ENCODE measurements at regions not wholly inside any gene's neighbourhood (a gene's known extent, or its start where the extent isn't known, plus 50 kb on each side); places are given as distances from the start of the nearest gene placed in this dataset.
"Not testable (repeated sequence)": the region's sequence is repeated elsewhere in the genome, so short reads cannot be mapped to it uniquely, and the experiment has no call there.

DNA sequence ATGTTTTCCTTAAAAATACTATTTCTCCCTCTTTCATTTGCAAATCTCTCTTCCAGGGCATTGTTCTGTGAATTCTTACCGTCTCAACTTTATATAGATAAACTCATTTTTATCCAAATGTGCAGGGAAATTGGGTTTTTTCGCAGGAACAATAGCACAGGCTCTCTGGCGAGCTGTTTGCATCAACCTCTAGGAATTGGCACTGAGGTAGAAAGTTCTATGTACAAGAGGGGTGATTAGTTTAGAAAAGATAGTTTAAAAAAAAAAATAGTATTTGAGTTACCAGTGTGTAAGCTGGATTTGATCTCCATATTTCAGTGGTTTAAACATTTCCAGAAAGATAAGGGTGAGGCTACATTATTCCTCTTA is 129.7 kb upstream of the BTN3A2 start:
- DNase-seq, result no peak

DNA sequence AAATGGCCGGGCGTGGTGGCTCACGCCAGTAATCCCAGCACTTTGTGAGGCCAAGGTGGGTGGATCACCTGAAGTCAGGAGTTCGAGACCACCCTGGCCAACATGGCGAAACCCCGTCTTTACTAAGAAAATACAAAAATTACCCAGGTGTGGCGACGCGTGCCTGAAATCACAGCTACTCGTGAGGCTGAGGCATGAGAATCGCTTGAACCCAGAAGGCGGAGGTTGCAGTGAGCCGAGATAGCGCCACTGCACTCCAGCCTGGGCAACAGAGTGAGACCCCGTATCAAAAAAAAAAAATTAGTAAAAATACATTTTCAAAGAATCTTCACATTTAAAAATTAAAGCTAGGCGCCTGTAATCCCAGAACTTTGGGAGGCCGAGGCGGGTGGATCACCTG is 125.6 kb upstream of the BTN3A2 start:
- not testable (repeated sequence) for DNase-seq

DNA sequence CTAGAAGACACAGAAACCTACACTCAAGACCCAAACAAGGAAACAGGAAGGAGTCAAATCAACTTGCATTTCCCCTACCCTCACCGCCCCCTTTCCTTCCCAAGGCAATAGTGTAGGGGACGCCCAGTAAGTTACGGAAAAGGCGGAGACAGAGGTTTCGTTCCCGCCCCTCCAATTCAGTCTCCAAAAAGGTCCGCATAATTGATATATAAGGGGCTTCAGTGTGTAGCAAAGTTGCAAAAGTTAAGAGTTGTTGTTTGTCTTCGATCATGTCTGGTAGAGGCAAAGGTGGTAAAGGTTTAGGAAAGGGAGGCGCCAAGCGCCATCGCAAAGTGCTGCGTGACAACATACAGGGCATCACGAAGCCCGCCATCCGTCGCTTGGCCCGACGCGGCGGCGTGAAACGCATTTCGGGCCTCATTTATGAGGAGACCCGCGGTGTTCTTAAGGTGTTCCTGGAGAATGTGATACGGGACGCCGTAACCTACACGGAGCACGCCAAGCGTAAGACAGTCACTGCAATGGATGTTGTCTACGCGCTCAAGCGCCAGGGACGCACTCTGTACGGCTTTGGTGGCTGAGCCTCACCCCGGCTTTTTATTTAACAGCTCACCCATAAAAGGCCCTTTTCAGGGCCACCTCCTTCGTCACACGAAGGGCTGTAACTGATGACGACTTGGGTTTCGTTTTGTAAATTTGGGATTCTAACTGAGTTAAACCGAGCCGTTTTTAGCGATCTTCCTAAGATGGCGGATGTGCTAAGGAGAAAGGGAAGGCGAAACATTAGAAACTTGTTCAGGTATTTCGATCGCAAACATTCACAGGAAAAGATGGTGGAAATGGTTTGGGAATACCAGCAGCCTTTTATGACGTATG is 124.6 kb upstream of the BTN3A2 start:
- peak; percentile 88 for DNase-seq

DNA sequence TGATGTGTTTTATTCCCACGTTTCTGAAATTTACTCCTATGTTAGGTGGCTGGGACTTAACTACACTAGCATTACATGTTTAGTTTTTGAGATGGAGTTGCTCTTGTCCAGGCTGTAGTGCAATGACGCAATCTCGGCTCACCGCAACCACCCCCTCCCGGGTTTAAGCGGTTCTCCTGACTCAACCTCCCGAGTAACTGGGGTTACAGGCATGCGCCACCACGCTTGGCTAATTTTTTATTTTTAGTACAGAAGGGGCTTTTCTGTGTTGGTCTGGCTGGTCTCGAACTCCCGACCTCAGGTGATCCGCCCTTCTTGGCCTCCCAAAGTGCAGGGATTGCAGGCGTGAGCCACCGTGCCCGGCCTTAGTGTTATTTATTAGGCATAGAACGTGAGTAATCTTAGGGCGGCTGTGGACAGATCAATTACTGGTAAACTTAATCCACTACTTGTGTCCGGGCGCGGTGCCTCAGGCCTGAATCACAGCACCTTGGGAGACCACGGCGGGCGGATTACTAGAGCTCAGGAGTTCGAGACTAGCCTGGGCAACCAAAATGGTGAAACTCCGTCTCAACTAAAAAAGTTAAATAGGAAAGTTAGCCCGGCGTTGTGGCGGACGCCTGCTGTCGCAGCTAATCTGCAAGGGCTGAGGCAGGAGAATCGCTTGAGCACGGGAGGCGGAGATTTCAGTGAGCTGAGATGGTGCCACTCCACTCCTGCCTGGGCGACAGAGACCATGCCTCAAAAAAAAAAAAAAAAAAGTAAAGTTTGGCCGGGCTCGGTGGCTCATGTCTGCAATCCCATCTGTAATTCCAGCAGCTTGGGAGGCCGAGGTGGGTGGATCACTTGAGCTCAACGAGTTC is 123.7 kb upstream of the BTN3A2 start:
- peak; percentile 74 for DNase-seq

DNA sequence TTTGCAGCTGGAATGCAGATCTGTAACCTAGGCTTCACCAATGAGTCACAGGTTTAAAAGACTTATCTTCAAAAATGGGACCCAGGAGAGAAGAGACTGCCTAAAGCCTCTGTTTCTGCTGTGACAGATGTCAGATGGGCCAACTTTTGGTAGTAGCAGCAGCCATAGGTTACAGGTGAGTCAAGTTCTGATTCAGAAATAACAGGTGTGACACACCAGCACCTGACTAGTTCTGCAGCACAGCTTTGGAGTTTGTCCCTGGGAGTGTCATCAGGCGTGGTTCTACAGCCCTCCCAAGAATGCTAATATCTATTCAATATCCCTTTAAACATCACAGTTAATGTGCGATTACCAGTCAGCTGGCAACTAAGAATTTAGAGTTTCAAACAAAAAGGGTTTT is 121.9 kb upstream of the BTN3A2 start:
- DNase-seq, result no peak

DNA sequence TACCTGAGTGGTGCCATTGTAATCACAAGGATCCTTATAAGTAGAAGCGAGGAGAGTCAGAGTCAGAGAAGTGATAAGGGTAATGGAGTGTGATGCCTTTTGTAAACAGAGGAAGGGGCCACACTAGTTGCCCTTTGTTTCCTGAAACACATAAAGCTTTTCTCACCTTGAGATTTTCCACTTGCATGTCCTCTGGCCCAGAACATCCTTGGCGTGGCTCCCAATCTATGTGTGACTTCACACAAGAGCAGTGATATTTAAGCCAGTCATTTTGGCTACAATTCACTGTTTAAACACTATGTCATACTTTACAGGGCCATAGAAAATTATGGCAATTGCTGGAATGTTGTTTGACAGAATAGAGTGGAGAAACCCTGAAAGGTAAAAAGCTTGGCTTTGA is 121.2 kb upstream of the BTN3A2 start:
- no peak for DNase-seq

DNA sequence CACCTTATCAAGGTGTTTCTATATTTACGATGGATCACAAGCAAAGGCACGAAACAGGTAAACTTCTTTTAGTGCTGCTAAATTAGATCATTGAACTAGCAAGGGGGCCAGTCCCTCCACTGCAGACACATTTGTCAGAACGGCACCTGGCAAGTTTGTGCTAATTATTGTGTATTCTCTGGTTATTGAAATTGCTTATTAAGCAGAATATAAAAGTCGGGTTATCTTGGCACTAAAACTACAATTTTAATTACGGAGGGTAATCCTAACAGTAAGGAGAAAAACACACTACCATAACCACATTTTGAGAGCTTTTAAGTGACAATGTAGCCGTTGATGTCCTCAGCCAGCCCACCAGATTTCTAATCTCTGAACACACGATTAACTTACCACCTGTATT is 118.9 kb upstream of the BTN3A2 start:
- no peak for DNase-seq

DNA sequence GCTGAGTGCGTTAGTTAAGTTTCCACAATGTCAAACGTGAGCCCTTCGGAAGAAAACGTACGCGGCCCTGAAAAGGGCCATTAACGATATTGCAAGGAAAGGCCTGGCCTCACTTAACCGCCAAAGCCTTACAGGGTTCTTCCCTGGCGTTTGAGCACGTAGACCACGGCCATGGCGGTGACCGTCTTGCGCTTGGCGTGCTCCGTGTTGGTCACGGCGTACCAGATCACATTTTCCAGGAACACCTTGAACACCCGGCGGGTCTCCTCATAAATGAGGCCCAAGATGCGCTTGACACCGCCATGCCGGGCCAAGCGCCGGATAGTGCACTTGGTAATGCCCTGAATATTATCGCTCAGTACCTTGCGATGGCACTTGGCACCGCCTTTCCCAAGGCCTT is 118.4 kb upstream of the BTN3A2 start:
- DNase-seq, result no peak

DNA sequence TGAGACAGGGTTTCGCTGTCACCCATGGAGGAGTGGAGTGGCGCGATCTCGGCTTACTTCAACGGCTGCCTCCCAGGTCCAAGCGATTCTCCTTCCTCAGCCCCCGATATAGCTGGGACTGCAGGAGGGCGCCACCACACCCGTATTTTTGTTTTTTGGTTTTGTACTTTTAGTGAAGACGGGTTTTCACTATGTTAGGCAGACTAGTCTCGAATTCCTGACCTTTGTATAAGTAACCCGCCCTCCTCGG is 115.4 kb upstream of the BTN3A2 start:
- DNase-seq, result no peak

DNA sequence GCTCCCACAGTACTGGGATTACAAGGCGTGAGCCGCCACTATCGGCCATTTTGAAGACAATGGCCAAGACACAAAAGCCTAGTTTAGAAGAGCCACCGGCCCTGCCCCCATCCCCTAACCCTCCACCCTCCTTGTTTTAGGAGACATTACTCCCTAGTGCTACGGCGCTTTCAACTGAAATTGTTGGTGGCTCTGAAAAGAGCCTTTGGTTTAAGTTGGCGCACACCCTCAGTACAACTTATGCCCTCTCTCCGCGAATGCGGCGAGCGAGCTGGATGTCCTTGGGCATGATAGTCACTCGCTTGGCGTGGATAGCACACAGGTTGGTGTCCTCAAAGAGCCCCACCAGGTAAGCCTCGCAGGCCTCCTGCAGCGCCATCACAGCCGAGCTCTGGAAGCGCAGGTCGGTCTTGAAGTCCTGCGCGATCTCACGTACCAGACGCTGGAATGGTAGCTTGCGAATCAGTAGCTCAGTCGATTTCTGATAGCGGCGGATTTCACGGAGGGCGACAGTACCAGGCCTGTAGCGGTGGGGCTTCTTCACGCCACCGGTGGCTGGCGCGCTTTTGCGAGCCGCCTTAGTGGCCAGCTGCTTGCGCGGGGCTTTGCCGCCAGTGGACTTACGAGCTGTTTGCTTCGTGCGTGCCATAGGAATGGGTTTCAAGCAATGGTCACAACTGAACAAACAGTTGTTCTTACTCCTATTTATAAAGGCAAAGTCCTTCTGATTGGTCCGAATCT is 114.9 kb upstream of the BTN3A2 start:
- DNase-seq, result peak; percentile 84

DNA sequence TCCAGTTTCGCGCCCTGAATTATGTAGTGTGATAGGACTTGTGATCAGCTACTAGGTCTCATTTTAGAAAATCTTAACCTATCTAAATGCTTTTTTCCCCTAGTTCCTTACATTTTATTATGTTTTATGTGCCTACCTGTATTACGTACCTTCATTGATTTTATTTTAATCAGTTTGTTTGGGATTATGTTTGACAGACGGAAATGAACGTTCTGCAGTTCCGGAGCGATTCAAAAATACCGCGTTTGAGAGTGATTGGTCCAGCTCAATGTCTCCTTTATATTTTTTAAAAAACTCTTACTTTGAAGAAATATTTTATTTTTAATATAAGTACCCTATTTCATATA is 114.3 kb upstream of the BTN3A2 start:
- no peak for DNase-seq

DNA sequence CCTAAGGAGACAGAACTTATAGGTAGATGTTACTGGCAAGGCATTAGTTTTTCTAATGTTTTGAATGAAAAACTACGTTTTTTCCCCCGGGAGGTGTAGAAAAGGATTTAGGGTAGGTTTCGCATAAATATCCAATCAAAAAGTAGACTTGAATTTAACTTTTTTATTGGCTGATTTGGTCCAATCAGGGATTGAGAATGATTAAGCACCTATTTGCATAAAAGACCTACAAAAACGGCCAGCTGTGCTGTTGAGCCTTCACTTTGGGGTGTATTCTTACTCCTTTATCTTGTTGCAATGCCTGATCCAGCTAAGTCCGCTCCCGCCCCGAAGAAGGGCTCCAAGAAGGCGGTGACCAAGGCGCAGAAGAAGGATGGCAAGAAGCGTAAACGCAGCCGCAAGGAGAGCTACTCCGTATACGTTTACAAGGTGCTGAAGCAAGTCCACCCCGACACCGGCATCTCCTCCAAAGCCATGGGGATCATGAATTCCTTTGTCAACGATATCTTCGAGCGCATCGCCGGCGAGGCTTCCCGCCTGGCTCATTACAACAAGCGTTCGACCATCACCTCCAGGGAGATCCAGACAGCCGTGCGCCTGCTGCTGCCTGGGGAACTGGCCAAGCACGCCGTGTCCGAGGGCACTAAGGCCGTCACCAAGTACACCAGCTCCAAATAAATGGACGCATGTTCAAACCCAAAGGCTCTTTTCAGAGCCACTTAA is 113.5 kb upstream of the BTN3A2 start:
- DNase-seq, result peak; percentile 86

DNA sequence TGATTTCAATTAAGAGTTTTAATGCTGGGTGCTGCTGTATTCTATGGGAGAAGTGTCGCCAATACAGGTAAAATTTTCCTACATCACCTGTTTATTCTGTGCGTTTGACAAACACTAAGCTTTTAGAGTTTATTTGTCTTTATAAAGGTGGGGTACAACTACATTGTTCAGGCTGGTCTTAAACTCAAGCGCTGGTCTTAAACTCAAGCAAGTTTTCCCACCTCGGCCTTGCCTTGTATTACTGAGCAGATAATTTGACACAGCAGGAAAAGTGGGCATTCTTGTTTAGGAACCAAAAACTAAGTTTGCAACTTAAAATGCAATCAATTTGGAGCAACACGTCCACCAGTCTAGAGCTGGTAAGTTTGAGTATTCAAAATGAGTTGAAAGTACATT is 112.9 kb upstream of the BTN3A2 start:
- no peak for DNase-seq

DNA sequence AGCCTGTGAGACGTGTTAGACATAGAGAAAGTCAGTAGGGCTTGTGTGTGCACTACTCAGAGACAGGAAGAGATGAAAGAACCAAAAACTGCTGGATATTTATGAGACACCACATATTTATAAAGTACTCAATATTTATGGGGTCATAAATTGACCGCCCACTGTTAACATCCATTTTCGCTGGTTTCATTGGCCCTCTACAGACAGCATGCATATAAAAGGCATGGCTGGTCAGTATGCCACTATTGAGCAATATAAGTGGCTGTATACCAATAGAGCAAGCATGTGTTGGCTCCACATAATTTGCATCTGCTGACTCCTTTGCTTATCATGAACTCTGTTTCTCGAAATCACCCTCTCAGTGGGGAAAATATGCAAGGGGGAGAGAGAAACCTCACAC is 110.3 kb upstream of the BTN3A2 start:
- no peak for DNase-seq

DNA sequence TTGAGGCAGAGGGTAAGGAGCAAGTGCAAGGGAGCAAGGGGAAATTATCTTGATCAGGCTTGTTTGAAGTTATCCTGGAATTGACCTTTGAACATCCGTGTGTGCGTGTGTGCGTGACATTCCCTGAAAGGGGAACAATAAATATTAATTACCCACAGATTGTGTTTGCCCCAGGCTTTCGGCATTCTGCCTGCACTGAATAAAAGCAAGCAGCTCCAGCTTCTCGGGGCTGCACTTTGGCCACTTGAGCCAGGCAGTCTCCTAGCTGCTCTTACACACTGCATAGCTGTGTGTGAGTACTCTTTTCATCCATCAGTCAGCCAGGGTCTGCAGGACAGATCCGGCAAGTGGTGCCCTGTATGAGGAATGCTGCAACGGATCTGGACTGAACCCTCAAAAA is 107.7 kb upstream of the BTN3A2 start:
- no peak for DNase-seq

DNA sequence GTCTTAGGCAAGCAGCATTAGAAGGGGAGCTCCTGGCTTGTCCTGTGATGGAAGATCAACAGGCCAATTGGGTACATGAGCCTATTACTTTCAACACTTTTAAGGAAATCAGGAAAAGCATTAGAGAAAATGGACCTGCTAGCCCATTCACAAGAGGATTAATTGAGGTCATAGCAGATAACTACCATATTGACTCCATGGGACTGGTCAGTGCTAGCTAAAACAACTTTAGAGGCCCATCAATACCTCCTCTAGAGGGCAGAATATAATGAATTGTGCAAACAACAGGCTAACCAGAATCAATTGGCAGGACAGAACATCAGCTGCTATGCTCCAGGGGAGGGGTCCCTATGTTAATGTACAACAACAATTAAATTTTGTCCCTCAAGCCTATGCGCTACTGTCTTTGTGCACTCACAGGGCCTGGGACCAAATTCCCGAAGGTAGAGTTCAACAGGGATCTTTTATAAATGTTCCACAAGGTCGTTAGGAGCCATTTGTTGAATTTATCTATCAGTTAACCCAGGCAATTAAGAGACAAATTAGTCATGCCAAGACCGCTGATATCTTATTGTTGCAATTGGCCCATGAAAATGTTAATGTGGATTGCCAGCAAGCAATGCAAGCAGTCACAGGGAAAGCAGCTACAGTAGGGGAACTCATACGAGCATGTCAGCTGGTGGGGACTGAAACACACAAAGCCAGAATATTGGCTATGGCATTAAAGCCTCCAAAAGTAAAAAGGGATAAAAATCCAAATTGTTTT is 106.6 kb upstream of the BTN3A2 start:
- DNase-seq, result no peak

DNA sequence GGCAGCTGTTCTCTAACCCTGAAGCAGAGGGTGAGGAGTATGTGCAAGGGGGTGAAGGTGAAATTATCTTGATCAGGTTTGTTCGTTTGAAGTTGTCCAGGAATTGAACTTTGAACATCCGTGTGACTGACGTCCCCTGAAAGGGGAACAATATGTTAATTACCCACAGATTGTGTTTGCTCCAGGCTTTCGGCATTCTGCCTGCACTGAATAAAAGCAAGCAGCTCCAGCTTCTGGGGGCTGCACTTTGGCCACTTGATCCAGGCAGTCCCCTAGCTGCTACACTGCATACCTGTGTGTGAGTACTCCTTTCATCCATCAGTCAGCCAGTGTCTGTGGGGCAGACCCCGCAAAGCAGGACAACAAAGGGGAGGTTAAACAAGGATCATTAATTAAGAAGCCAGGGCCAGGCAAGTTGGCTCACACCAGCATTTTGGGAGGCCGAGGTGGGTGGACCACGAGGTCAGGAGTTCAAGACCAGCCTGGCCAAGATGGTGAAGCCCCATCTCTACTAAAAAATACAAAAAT is 104.8 kb upstream of the BTN3A2 start:
- DNase-seq, result no peak

DNA sequence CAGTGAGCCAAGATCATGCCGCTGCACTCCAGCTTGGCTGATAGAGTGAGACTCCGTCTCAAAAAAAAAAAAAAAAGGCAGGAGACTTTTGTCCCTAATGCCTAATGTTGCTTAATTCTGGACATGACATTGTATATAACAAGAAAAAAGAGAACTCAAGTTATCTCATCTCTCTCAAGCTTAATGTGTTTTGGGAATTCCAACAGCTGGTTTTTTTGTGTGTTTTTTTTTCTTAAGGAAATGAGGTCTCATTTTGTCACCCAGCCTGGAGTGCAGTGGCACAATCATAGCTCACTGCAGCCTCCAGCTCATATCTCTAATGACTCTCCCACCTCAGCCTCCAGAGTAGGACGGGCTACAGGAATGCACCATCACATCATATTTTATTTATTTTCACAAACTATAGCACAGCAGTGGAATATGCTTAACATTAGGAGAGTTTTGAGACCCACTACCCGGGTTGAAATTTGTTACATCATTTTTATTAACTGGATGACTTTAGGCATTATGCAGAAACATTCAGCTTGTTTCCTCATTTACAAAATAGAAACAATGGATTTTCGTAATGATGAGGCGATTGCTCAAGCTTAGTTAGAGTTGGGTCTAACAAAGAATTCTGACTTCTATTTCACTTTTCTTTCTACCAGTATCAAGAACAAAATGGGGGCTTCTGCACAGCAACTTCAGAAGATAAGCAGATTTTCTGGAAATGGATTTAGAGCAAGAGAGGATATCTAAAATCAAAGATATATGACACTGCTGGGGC is 104.1 kb upstream of the BTN3A2 start:
- DNase-seq, result no peak

DNA sequence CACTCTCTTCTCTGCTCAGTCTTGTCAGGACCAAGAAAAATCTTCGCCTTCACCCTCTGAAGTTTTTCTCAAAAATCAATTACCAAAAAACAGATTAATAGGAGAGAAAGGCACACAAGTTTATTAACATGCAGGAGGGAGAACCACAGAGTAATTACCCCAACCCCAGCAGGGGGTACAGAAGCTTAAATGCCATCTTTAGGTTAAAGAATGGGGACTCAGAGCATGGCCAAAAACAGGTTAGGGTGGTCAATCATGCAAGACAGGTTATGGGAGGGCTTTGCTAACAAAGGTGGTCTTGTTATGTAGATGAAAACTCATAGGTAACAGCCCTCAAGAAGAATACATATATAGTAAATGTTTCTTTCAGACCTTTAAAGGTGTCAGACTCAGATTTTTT is 100.5 kb upstream of the BTN3A2 start:
- DNase-seq, result no peak

DNA sequence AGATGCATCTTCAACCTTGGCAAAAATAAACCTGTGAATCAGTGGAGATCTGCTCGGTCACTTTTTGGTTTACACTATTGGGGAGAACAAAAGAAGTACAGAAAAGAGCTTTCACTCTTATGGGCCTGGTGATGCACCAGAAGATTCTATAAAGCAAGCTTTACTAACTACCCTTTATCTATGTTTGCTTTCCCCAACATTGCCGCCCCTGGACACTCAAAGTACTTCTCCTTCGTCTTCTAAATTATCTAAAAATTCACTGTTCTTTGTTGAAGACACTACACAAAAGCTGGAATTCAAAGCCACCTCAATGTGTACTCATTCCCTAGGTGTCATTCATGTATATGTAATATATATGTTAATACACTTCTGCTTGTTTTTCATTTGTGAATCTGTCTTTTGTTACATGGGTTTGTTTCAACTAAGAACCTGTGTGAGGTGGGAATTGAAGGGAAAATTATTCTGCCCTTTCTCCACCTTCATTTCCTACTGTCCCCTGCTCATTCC is 97.9 kb upstream of the BTN3A2 start:
- no peak for DNase-seq

All from activated CD8-positive, alpha-beta memory T cell treated with anti-CD3 and anti-CD28 coated beads for 24 hours (primary cell).